ENCODE measurements at regions not wholly inside any gene's neighbourhood (a gene's known extent, or its start where the extent isn't known, plus 50 kb on each side); places are given as distances from the start of the nearest gene placed in this dataset.

GRCh38 chr5:174448662-174449061, 275.7 kb upstream of the MSX2 start:
- TF ChIP-seq CTCF (IDR thresholded peaks at IDR 0.05) (no peak), POLR2AphosphoS5 (IDR thresholded peaks at IDR 0.05) (no peak)
